ENCODE measurements at regions not wholly inside any gene's neighbourhood (a gene's known extent, or its start where the extent isn't known, plus 50 kb on each side); places are given as distances from the start of the nearest gene placed in this dataset.

- Histone ChIP-seq H3K27me3 (ENCODE audit: insufficient read depth, low read depth, low read length) (no peaks in the 10 kb centered on the region), H3K4me3 (ENCODE audit: low read length) (no peak overlapping the region), H3K79me2 (replicated peaks; ENCODE audit: insufficient read depth, low read length) (no peaks in the 10 kb centered on the region), H3K36me3 (ENCODE audit: insufficient read depth, low read length) (no peaks in the 10 kb centered on the region), H3K9me2 (ENCODE audit: insufficient read depth, low read length) (no peaks in the 10 kb centered on the region), H3F3A (ENCODE audit: insufficient read depth, low read length, poor library complexity, severe bottlenecking) (no peaks in the 10 kb centered on the region), H2AFZ (ENCODE audit: low read depth, low read length) (no peak overlapping the region), H3K9me3 (ENCODE audit: low read length) (no peaks in the 10 kb centered on the region), H3K9ac (ENCODE audit: low read length) (no peak overlapping the region), H3K27ac (ENCODE audit: low read length) (no peak overlapping the region), H4K20me1 (ENCODE audit: insufficient read depth) (no peaks in the 10 kb centered on the region), H3K4me2 (ENCODE audit: low read length) (no peak overlapping the region)
- TF ChIP-seq CTCF (IDR thresholded peaks at IDR 0.05; ENCODE audit: poor library complexity, severe bottlenecking) (no peak), SMC3 (conservative IDR thresholded peaks at IDR 0.05; ENCODE audit: poor library complexity) (no peak), TAF1 (IDR thresholded peaks at IDR 0.05; ENCODE audit: low read depth) (no peak), REST (IDR thresholded peaks at IDR 0.05; ENCODE audit: borderline replicate concordance) (no peak), POLR2AphosphoS5 (IDR thresholded peaks at IDR 0.05) (no peak), EZH2 (IDR thresholded peaks at IDR 0.05; ENCODE audit: borderline replicate concordance, insufficient read depth, low read length, poor library complexity, severe bottlenecking) (no peak), RAD21 (conservative IDR thresholded peaks at IDR 0.05) (no peak), EP300 (conservative IDR thresholded peaks at IDR 0.05; ENCODE audit: poor library complexity, severe bottlenecking) (no peak), MXI1 (conservative IDR thresholded peaks at IDR 0.05; ENCODE audit: poor library complexity, severe bottlenecking) (no peak)
These were observed 143.4 kb downstream of the ANXA2 start for GRCh38 chr15:60254416-60254815.

- TF ChIP-seq EZH2 (IDR thresholded peaks at IDR 0.05; ENCODE audit: borderline replicate concordance, insufficient read depth, low read length, poor library complexity, severe bottlenecking) = no peak
- TF ChIP-seq EP300 (conservative IDR thresholded peaks at IDR 0.05; ENCODE audit: poor library complexity, severe bottlenecking) = peak; percentile 81
- TF ChIP-seq MXI1 (conservative IDR thresholded peaks at IDR 0.05; ENCODE audit: poor library complexity, severe bottlenecking) = no peak
- no peak for TF ChIP-seq RAD21 (conservative IDR thresholded peaks at IDR 0.05)
- TF ChIP-seq CTCF (IDR thresholded peaks at IDR 0.05; ENCODE audit: poor library complexity, severe bottlenecking) = no peak
- no peak for TF ChIP-seq REST (IDR thresholded peaks at IDR 0.05; ENCODE audit: borderline replicate concordance)
- TF ChIP-seq POLR2AphosphoS5 (IDR thresholded peaks at IDR 0.05) = peak; percentile 54
- TF ChIP-seq TAF1 (IDR thresholded peaks at IDR 0.05; ENCODE audit: low read depth) = no peak
- TF ChIP-seq SMC3 (conservative IDR thresholded peaks at IDR 0.05; ENCODE audit: poor library complexity) = no peak
- Histone ChIP-seq H3K27me3 (ENCODE audit: insufficient read depth, low read depth, low read length) (no peaks in the 10 kb centered on the region), H3K9me2 (ENCODE audit: insufficient read depth, low read length) (no peaks in the 10 kb centered on the region), H3K9ac (ENCODE audit: low read length) (no peak overlapping the region), H3K79me2 (replicated peaks; ENCODE audit: insufficient read depth, low read length) (no peaks in the 10 kb centered on the region), H3K4me2 (ENCODE audit: low read length) (no peak overlapping the region), H3K27ac (ENCODE audit: low read length) (no peak overlapping the region), H3K4me3 (ENCODE audit: low read length) (no peak overlapping the region), H3K36me3 (ENCODE audit: insufficient read depth, low read length) (no peaks in the 10 kb centered on the region), H3K9me3 (ENCODE audit: low read length) (no peaks in the 10 kb centered on the region), H2AFZ (ENCODE audit: low read depth, low read length) (no peak overlapping the region), H3F3A (ENCODE audit: insufficient read depth, low read length, poor library complexity, severe bottlenecking) (no peaks in the 10 kb centered on the region), H4K20me1 (ENCODE audit: insufficient read depth) (no peaks in the 10 kb centered on the region)
These were observed 142.4 kb downstream of the ANXA2 start for GRCh38 chr15:60255390-60255789.

Data from neural cell (in vitro differentiated cells).